Activated naive CD8-positive, alpha-beta T cell treated with anti-CD3 and anti-CD28 coated beads for 36 hours (primary cell): ENCODE measurements at regions not wholly inside any gene's neighbourhood (a gene's known extent, or its start where the extent isn't known, plus 50 kb on each side); places are given as distances from the start of the nearest gene placed in this dataset.
A peak's percentile ranks its signal among the peaks of the same experiment; 100 is the strongest.

Experiments
- DNase-seq: peaks from one replicate; pipeline ENCODE4 v3.0.0; 2021
- H3K27ac Mint-ChIP-seq: one replicate; pipeline ENCODE4 v1.8.0; 2022; ENCODE audit warnings: mild to moderate bottlenecking, moderate library complexity, mixed read lengths
- H3K27me3 Mint-ChIP-seq: one replicate; pipeline ENCODE4 v1.8.0; 2022; ENCODE audit warnings: mild to moderate bottlenecking, mixed read lengths
- H3K36me3 Mint-ChIP-seq: one replicate; pipeline ENCODE4 v1.8.0; 2021; ENCODE audit warnings: mild to moderate bottlenecking, mixed read lengths
- H3K4me1 Mint-ChIP-seq: one replicate; pipeline ENCODE4 v1.8.0; 2021; ENCODE audit warnings: mixed read lengths
- H3K4me3 Mint-ChIP-seq: one replicate; pipeline ENCODE4 v1.8.0; 2022; ENCODE audit warnings: mild to moderate bottlenecking, moderate library complexity, mixed read lengths
- H3K9me3 Mint-ChIP-seq: one replicate; pipeline ENCODE4 v1.8.0; 2022; ENCODE audit warnings: mixed read lengths

- DNase-seq = no peak
- H3K4me3 Mint-ChIP-seq = no peak overlapping the region
- H3K27ac Mint-ChIP-seq = no peak overlapping the region
- H3K36me3 Mint-ChIP-seq = no peaks in the 10 kb centered on the region
- H3K4me1 Mint-ChIP-seq = peaks cover 2% of the 10 kb centered on the region
- peaks cover 4% of the 10 kb centered on the region for H3K27me3 Mint-ChIP-seq
- no peaks in the 10 kb centered on the region for H3K9me3 Mint-ChIP-seq
Observed at GRCh38 chr16:86971251-86971650, 345.9 kb downstream of the C16orf95 start.

- Mint-ChIP-seq H3K9me3 (no peaks in the 10 kb centered on the region), H3K4me3 (no peak overlapping the region), H3K27me3 (peaks cover 4% of the 10 kb centered on the region), H3K36me3 (no peaks in the 10 kb centered on the region), H3K27ac (peak overlapping the region; percentile 17), H3K4me1 (peaks cover 2% of the 10 kb centered on the region)
- no peak for DNase-seq
Observed at GRCh38 chr16:86974120-86974519, 343.1 kb downstream of the C16orf95 start.

DNA sequence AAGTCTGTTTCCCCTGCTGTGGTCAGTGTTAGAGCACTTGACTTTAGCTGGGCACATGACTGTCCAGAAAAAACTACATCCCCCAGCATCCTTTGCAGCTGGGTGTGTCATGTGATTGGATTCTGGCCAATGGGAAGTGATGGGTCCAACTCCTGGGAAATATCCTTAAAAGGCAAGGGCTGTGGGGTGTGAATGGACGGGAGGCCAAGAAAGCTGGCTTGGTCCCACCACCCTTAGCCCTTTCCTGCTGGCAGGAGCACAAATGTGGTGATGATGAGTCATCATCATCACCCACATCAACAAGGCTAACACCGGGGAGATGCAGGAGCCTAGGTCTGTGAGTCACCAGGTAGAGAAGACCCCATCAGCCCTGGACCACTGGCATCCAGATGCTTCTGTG lies 341.7 kb downstream of the C16orf95 start:
- Mint-ChIP-seq H3K9me3 (no peaks in the 10 kb centered on the region), H3K4me1 (peaks cover 2% of the 10 kb centered on the region), H3K27ac (no peak overlapping the region), H3K4me3 (no peak overlapping the region), H3K36me3 (no peaks in the 10 kb centered on the region), H3K27me3 (peaks cover 4% of the 10 kb centered on the region)
- no peak for DNase-seq

DNA sequence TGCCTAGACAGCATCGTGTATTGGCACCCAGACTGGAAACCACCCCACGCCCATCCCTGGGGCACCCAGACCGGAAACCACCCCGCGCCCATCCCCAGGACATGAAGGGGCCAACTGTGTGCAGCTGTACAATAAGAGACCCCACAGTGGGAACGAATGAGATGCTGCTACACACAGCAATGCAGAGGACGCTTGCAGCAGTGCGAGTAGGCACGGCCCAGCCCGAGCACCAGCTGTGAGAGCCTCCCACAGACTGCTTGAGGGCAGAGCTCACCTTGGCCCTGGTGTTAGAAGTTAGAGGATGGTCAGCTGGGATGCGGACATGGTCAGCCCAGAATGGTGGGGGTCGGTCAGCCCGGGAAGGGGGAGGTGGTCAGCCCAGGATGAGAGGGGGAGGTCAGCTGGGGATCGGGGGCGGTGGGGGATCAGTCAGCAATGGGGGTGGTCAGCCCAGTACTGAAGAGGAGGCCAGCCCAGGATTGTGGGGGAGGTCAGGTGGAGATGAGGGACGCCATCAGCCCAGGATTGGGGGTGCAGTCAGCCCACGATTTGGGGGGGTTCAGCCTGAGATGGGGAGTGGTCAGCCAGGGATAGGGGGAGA lies 340.0 kb downstream of the C16orf95 start:
- peaks cover 2% of the 10 kb centered on the region for H3K4me1 Mint-ChIP-seq
- H3K27ac Mint-ChIP-seq = no peak overlapping the region
- H3K9me3 Mint-ChIP-seq = no peaks in the 10 kb centered on the region
- no peak for DNase-seq
- H3K27me3 Mint-ChIP-seq = peaks cover 4% of the 10 kb centered on the region
- H3K36me3 Mint-ChIP-seq = no peaks in the 10 kb centered on the region
- H3K4me3 Mint-ChIP-seq = no peak overlapping the region

DNA sequence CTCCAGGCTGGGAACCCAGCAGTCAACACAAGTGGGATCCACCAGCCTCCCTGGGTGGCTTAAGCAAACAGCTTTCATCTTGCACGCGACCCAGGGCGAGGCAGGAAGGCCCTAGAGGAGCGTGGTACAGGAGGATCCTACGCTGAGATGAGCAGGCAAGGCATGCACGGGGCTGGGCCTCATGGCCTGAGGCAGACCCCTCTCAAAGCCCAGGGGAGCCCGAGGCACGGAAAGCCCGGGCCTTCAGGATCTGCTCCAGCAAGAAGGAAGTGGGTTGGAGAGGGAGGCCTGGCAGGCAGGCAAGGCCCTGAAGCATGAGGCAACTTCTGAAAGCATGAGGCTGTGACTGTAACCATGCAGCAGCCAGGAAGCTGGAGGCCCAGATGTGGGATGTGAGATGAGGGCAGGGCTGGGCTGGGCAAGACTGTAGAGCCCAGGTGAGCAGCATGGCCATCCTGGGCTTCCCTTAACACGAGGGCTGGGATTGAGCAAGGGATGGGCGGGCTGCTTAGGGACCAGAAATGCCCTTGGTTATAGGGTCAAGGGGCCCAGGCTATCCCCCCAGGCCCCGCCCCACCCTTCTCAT lies 338.7 kb downstream of the C16orf95 start:
- no peak overlapping the region for H3K27ac Mint-ChIP-seq
- H3K36me3 Mint-ChIP-seq = no peaks in the 10 kb centered on the region
- no peaks in the 10 kb centered on the region for H3K9me3 Mint-ChIP-seq
- no peak for DNase-seq
- H3K4me1 Mint-ChIP-seq = peaks cover 2% of the 10 kb centered on the region
- H3K27me3 Mint-ChIP-seq = peaks cover 4% of the 10 kb centered on the region
- H3K4me3 Mint-ChIP-seq = no peak overlapping the region

GRCh38 chr16:86979061-86979460 lies 338.1 kb downstream of the C16orf95 start:
- no peaks in the 10 kb centered on the region for H3K36me3 Mint-ChIP-seq
- no peak overlapping the region for H3K4me3 Mint-ChIP-seq
- peaks cover 2% of the 10 kb centered on the region for H3K4me1 Mint-ChIP-seq
- peaks cover 4% of the 10 kb centered on the region for H3K27me3 Mint-ChIP-seq
- H3K9me3 Mint-ChIP-seq = no peaks in the 10 kb centered on the region
- H3K27ac Mint-ChIP-seq = no peak overlapping the region
- DNase-seq = no peak

DNA sequence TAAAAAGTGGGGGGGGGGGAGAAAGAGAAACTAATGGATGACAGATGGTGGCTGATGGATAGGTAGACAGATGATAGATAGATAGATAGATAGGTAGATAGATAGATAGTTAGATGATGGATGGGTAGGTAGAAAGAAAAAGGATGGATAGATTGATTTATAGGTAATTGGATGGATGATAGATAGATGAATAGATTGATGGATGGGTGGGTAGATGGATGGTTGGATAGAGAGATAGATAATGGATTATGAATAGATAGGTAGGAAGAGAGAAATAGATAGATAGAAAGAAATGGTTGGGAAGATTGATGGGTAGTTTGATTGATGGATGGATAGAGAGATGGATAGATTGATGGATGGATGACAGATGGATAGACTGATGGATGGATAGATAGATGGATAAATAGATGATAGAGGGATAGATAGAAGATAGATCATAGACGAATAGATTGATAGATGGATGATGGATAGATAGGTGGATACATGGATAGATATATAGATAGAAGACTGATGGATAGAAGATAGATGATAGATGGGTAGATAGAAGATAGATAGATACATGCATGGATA lies 337.1 kb downstream of the C16orf95 start:
- peaks cover 2% of the 10 kb centered on the region for H3K4me1 Mint-ChIP-seq
- no peaks in the 10 kb centered on the region for H3K36me3 Mint-ChIP-seq
- no peaks in the 10 kb centered on the region for H3K9me3 Mint-ChIP-seq
- H3K27ac Mint-ChIP-seq = no peak overlapping the region
- DNase-seq = no peak
- no peak overlapping the region for H3K4me3 Mint-ChIP-seq
- peaks cover 3% of the 10 kb centered on the region for H3K27me3 Mint-ChIP-seq

DNA sequence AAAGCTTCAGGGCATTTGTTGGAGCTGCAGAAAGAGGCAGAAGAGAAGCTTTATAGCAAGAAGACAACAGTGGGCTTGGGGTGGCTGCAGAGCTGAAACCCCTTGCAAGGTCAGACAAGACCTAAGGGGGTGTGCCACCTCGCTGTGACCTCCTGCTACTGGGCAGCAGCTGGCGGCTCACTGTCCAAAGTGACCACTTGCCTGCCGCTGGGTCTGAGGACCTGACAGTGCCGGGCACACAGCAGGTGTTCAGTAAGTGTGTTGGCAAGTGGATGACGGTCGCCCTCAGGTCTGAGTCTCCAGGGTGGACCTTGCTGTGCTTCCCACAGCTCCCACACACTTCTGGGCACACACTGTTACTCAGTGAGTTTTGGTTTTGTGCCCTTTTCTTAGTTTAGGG lies 336.5 kb downstream of the C16orf95 start:
- Mint-ChIP-seq H3K27me3 (no peaks in the 10 kb centered on the region), H3K4me1 (no peaks in the 10 kb centered on the region)

GRCh38 chr16:86982347-86982596 lies 334.9 kb downstream of the C16orf95 start:
- Mint-ChIP-seq H3K27ac (no peak overlapping the region), H3K36me3 (no peaks in the 10 kb centered on the region), H3K27me3 (no peaks in the 10 kb centered on the region), H3K9me3 (no peaks in the 10 kb centered on the region), H3K4me3 (no peak overlapping the region), H3K4me1 (no peaks in the 10 kb centered on the region)
- no peak for DNase-seq

More for the DNA sequence above, 336.5 kb downstream of the C16orf95 start:
- Mint-ChIP-seq H3K4me3 (no peak overlapping the region), H3K27ac (no peak overlapping the region), H3K9me3 (no peaks in the 10 kb centered on the region), H3K36me3 (no peaks in the 10 kb centered on the region)
- no peak for DNase-seq

DNA sequence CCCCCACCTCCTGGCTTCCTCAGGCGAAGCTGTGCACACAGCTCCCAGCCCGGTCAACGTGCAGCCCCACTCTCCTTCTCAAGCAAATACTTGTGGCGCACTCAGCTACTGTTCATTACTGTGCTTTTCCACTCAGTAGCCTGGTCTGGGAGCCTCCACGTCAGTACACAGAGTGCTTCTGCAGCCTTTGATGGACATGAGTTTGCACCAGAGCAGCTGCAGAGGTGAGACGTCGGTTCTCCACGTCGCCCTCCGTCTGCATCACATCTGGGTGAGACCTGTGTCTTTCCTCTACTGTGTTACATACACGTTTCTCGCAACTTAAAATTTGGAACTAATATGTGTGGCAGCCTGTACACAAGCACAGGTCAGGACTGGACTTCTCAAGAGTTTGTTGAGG lies 334.3 kb downstream of the C16orf95 start:
- Mint-ChIP-seq H3K27ac (no peak overlapping the region), H3K9me3 (no peaks in the 10 kb centered on the region), H3K36me3 (no peaks in the 10 kb centered on the region), H3K27me3 (no peaks in the 10 kb centered on the region), H3K4me3 (no peak overlapping the region), H3K4me1 (no peaks in the 10 kb centered on the region)
- DNase-seq = no peak

- Mint-ChIP-seq H3K9me3 (no peaks in the 10 kb centered on the region), H3K27me3 (peaks cover 5% of the 10 kb centered on the region), H3K4me3 (no peak overlapping the region), H3K36me3 (no peaks in the 10 kb centered on the region), H3K4me1 (no peaks in the 10 kb centered on the region), H3K27ac (no peak overlapping the region)
- DNase-seq = no peak
Observed at GRCh38 chr16:86983621-86984020, 333.6 kb downstream of the C16orf95 start.

DNA sequence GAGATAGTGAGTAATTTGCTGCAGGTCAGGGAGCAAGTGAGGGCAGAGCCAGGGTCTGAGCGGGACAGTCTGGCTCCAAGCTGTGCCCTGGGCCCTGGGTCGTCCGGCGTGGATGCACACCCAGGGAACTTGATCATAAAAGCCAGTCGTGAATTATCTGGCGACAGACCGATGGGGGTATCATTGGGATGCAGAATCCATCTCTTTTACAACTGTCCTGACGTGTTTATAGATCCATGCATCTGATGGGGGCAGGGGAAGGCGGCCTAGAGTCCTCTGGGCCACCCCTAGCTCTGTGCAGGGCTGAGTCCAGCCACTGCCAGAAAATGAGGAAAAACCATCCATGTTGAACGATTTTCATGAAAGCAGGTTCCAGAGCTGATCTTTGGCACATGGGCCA lies 332.8 kb downstream of the C16orf95 start:
- Mint-ChIP-seq H3K36me3 (no peaks in the 10 kb centered on the region), H3K9me3 (no peaks in the 10 kb centered on the region), H3K27ac (no peak overlapping the region), H3K4me3 (no peak overlapping the region), H3K4me1 (no peaks in the 10 kb centered on the region), H3K27me3 (peaks cover 7% of the 10 kb centered on the region)
- no peak for DNase-seq

- Mint-ChIP-seq H3K4me1 (no peaks in the 10 kb centered on the region), H3K9me3 (no peaks in the 10 kb centered on the region), H3K4me3 (no peak overlapping the region), H3K36me3 (no peaks in the 10 kb centered on the region), H3K27ac (no peak overlapping the region), H3K27me3 (peaks cover 7% of the 10 kb centered on the region)
- no peak for DNase-seq
Observed at GRCh38 chr16:86984991-86985647, 332.1 kb downstream of the C16orf95 start.

- Mint-ChIP-seq H3K9me3 (no peaks in the 10 kb centered on the region), H3K27ac (no peak overlapping the region), H3K36me3 (no peaks in the 10 kb centered on the region), H3K4me3 (no peak overlapping the region), H3K27me3 (peaks cover 12% of the 10 kb centered on the region), H3K4me1 (peaks cover 2% of the 10 kb centered on the region)
- no peak for DNase-seq
Observed at GRCh38 chr16:86985648-86986015, 331.6 kb downstream of the C16orf95 start.

- DNase-seq = no peak
- Mint-ChIP-seq H3K27ac (no peak overlapping the region), H3K36me3 (no peaks in the 10 kb centered on the region), H3K27me3 (peaks cover 17% of the 10 kb centered on the region), H3K4me3 (no peak overlapping the region), H3K9me3 (no peaks in the 10 kb centered on the region), H3K4me1 (peaks cover 2% of the 10 kb centered on the region)
Observed at GRCh38 chr16:86986136-86986535, 331.1 kb downstream of the C16orf95 start.
